Jurkat, Clone E6-1 (cell line): ENCODE measurements at regions not wholly inside any gene's neighbourhood (a gene's known extent, or its start where the extent isn't known, plus 50 kb on each side); places are given as distances from the start of the nearest gene placed in this dataset.
"Not testable (repeated sequence)": the region's sequence is repeated elsewhere in the genome, so short reads cannot be mapped to it uniquely, and the experiment has no call there.

Experiments used
- DNase-seq: peaks from one replicate; pipeline ENCODE4 v3.0.0-alpha.2; 2011; ENCODE audit warnings: low read depth, low spot score
- H3K4me3 ChIP-seq: 2 replicates; pipeline ENCODE4 v1.5.1; 2011; ENCODE audit warnings: mild to moderate bottlenecking, low read length, control low read depth, moderate library complexity

DNA sequence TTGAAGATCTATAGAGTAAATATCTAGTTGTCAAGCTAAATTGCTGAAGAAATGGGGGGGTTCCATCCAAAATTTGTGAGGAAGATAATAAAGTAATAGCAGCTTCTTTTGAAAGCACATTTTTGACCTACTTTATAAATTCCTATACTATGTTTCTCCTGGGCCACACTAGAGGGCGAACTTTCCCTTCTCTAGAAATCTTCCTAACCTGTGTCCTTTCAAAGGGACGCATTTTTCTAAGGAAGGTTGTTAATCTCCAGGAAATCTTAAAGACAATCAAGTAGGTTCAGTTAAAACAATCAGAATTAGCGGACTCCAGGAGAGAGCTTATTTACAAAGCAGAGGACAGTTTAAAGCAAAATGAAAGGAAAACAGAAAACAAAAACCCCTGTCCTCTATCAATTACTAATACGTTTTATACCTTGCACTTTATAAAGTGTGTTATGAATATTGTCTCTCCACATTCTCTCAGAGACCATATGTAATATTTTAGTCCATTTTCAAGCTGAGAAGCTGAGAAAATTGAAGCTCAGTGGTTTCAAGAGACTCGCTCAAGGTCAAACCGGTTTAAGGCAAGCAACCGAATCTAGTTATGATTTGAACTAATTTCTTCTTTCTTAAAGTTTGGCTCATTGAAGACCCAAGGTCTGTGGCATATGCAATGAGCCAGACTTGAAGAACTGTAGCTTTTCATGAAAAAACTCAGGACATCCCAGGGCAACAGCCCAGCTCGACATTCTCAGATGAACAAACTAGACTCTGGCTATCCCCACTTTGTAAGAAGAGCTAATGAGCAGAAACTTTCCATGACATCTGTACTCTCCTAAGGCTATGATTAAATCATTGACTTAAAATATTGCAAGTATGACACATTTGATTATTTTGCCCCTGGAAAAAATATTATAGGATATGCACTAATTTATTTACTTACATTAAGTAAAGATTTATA lies 273.6 kb downstream of the PAX3 start:
- no peak overlapping the region for H3K4me3 ChIP-seq
- peak; percentile 14 for DNase-seq

DNA sequence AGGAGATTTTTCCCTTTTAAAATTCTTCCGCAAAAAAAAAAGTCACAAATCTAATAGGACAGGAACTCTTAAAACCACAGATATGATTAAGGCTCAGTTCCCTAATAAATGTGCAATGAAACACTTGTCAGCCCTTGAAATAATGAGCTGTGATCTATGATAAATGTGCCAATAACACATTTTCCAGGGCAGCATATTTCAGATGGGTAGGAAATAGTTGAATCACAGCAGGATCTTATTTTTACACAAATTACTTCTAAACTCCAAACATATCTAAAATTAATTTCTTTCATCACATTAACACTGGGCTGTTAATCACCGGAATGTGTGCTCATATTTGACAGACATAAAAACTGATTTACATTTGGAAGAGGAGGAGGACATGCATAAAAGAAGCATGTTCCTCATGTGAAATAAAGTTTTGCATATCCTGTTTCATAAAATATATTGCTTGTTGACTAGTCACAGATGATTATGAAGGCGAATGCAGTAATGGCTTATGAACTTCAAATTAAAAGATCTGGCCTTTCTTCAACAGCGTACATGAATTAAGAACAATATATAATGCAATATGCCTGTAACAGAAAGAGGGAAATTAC lies 281.4 kb downstream of the PAX3 start:
- DNase-seq: no peak
- H3K4me3 ChIP-seq: no peak overlapping the region

DNA sequence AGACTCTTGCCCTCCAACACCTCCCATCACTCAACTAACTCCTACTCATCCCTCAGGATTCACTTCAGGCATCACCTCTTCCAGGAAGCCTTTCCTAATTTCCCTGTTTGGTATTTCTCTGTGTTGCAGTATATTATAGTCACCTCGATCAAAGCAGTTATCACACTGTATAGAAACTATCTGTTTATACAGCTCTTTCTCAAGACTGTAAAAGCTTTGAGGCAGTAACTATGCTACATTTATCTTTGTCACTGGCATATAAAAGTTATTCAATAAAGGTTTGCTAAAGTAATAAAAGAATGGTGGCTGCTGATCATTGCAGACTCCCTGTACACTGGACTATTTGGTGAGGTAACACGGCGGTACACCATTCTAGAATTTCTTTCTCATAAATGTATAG lies 284.9 kb downstream of the PAX3 start:
- no peak overlapping the region for H3K4me3 ChIP-seq
- DNase-seq: no peak

DNA sequence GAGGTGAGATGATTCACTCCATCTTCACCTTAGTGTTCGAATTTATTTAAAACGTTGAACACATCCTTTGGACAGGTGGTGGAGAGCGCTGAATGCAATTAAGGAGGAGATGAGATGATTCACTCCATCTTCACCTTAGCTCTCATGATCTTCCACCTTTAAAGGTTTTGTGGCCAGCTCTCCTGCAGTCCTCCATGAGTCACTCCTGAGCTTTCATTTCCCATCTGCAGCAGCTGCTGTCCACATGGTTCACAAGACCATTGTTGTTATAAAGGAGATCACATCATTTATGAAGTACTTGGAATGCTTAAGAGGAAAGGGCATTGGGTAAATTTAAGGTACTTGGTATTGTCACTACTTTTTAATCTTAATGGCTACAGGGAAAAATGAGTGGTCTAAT lies 298.5 kb downstream of the PAX3 start:
- H3K4me3 ChIP-seq: no peak overlapping the region
- DNase-seq: no peak

DNA sequence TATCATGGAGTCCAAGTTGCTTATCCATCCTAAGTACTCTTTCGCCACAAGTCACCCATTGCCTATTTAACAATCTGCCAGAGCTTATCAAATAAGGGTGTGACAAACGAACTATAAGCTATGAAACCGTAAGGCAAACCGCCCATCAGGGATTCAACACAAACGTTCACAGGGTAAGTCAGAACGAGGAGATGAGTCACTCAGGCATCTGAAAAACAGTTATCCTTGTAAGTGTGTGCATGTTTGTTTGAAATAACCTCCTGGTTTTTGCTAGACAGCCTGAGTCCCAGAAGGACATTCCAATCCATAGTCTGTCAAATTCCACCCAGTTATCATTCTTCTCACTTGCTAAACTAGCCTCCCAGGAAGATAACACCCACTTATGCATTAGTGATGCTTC lies 299.1 kb downstream of the PAX3 start:
- no peak overlapping the region for H3K4me3 ChIP-seq
- DNase-seq: no peak

DNA sequence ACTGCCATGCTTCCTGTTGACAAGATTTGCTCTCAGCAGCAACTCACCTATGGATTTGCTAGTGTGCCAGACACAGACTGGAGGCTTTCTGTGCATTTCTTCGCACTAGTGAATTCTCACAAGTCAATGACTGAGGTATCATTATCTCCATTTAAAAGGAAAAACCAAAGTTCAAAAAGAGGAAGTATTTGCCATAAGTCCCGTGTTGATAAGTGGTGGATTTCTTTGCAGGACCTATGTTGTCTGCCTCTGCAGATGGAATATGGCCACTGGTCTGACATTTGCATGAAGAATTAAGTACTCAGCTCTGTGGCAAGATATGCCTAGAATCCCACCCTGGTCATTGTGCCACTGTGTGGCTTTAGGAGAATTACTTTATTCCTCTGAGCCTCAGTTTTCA lies 299.6 kb downstream of the PAX3 start:
- DNase-seq: no peak

DNA sequence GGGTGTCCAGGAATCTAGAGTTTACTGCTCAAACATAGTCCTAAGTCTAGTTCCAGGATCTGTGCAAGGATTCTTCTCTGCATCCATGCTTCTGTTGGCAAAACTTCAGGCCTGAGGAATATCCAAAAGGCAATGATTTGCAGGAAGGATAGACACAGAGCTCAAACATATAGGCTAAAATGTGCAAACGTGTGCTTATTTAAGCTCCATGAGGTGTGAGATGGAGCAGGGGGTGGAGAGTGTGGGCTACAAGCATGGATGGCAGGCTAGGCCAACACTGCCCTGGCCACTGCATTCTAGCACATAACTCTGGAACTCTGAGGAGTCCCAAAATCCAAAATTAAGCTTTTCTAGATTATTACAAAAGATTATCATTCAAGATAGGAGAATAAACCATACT lies 301.1 kb downstream of the PAX3 start:
- no peak for DNase-seq
- no peak overlapping the region for H3K4me3 ChIP-seq

More for the DNA sequence above, 299.6 kb downstream of the PAX3 start:
- no peak overlapping the region for H3K4me3 ChIP-seq

DNA sequence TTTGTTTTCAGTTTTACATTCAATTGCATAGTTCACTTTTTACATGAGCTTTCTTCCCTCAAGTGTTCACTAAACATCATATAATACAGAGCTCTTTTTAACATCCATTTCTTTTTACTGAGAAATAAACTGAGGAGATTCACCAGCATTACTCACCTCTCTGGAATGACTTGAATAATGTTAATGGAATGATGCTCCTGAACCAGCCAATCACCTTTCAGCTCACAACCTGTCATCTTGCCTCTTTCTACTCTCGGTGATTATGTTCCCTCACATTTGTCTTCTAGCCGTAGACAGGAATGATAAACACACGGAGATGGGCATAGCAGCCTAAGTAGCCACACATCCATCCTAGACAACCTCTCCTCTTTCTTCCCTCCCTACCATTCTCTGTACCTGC lies 301.7 kb downstream of the PAX3 start:
- DNase-seq: no peak
- H3K4me3 ChIP-seq: no peak overlapping the region

DNA sequence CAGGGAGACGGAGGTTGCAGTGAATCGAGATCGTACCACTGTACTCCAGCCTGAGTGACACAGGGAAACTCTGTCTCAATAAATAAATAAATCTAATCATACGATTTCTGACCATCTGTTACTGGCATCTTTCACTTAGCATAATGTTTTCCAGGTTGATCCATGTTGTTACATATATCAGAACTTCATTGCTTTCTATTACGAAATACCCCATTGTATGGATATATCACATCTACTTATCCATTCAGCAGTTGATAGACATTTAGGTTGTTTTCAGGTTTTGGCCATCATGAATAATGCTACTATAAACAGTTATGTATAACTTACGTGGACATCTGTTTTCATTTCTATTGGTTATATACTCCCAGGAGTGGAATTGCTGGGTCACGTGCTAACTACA lies 303.9 kb downstream of the PAX3 start:
- no peak overlapping the region for H3K4me3 ChIP-seq
- no peak for DNase-seq

DNA sequence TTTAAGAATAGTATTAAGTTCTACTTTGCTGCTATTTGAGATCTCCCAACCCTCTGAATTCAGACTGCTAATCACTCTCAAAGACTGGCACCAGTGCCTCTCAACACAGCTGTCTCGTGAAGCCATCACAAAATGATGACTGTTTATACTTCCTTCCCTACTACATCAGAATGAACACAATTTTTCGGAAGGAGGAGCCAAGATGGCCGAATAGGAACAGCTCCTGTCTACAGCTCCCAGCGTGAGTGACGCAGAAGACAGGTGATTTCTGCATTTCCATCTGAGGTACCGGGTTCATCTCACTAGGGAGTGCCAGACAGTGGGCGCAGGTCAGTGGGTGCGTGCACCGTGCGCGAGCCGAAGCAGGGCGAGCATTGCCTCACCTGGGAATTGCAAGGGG lies 314.4 kb downstream of the PAX3 start:
- H3K4me3 ChIP-seq, DNase-seq: not testable (repeated sequence)

DNA sequence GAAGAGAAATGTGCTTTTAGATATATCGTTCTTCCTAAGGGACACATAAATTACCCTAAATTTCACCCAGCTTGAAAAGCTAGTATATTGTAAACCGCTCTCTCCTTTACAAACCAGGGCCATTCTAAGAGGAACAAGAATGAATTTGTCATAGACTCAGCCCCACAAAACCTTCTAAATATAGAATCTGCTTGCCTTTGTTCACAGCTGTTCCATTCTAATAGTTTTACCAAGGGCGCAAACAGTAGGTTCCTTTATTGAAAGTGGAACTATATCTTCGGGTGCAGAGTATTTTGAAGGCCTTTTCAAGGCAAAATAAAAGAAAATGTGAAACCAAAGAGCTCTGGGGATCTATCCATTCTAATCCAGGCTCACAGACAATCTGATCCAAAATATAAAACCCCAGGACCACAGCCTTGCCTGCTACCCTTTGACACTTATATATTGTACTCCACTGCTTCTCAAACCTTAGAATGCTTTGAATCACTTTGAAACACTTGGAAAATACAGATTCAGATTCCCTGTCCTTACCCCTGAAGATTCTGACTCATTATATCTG lies 316.8 kb downstream of the PAX3 start:
- H3K4me3 ChIP-seq: no peak overlapping the region
- DNase-seq: no peak

DNA sequence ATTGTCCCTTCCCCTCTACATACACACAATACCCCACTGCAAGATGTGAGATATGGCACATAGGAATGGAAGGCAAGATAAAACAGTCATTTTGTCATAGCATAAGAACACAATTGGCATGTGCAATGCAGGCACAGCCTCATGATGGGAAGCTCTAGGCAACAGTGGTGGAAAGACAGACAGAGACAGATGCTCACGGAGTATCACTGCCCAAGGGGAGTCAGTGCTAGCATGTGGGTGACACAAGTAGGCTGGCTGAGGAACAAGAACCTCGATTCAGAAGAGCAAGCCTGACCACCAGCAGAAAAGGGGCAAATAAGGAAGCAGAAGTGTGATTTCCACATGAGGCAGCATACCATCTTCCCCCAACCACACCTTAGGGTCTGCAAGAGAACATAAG lies 323.6 kb downstream of the PAX3 start:
- no peak overlapping the region for H3K4me3 ChIP-seq
- DNase-seq: no peak

DNA sequence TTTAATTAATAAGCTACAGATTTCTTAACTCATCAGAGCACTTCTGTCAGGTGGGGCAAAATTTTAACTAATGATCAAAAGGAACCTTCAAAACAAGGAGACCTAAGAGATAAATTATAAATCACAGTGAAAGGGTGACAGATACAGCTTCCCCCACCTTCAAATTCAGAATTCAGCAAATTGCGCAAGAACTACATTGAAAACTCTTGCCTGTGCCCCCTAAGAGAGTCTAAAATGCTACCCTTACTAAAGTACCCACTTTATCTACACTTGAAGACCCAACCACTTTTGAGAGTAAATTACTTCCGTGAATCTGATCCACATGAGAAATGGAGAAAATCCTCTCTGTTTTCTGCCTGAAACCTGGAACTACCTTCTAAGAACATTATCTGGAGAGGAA lies 324.9 kb downstream of the PAX3 start:
- DNase-seq: no peak
- H3K4me3 ChIP-seq: no peak overlapping the region

DNA sequence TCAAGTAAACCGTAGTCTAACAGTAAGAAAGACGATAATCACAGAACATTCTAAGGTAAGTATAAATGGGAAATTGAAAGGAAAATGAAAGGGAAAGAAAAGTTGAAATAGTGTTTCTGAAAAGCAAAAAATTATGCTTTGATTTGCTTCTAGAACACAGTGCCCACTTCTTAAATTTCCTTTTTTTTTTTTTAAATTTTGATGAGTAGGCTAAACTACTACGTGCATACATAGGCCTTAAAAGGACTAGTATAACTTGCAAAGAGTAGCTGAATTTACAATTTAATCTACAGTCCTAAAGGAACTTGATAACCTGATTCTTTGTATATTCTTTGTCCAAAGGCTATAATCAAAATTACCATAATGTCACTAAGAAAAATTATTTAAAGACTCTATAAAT lies 325.3 kb downstream of the PAX3 start:
- no peak overlapping the region for H3K4me3 ChIP-seq
- no peak for DNase-seq

DNA sequence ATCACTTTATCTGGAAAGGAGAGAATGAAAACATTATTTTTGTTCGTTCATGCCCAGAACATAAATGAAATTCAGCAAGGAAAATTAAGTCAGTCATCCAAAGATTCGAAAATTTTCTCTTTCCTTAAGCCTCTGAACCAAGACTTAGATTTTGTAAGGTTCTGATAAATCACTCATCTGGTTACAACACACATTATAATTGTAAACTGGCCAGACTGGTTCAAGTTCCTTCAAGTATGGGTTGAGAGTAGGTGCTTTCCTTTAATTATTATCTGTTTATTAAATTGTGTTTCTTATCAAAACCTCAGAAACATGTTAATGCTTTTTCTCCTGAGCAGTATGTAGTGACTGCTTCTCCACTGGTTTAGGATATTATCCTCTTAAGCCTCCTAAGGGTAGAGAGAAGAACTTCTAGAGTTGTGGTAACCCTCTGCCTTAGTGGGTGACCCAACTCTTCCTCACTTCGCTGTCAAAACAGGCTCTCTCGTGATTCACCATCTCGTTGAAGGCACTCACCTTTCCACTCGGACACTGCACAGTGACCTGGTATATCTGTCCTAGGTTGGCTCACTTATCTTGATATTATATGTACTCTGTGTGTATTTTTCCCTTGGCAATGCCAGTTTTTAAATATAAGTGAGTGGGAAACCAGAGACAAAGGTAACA lies 325.9 kb downstream of the PAX3 start:
- H3K4me3 ChIP-seq: no peak overlapping the region
- no peak for DNase-seq

DNA sequence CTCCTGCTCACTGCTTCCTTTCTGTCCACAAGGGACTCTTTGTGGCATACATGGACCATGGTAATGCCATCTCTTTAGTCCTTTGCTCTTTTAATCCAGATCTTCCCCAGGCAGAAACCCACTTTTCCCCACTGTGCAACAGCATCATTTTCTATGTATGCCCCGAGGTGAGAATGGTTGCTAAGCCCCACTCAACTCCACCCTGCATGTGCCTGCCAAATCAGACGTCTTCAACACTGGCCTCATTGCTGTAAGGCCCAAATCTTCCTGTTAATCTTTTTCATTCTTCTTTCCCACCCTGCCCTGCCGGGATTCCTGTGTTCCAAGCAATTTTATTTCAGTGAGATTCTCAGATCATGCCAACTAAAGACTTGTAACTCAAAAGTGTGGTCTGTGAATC lies 328.4 kb downstream of the PAX3 start:
- DNase-seq: no peak
- no peak overlapping the region for H3K4me3 ChIP-seq

DNA sequence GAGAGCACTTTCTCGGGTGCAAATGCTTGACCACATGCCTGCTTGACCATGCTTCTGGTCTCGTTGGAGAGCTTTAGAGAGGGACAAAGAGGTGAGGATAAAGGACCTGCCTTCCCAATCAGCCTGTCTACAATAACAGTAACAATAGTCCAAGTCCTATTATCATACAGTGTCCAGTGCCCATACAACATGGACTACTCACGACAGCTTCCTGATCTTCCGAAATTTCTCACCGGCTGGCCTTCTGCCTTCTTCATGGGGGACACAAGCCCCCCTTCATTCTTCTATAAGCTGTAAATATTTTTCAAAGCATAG lies 329.0 kb downstream of the PAX3 start:
- DNase-seq: no peak
- no peak overlapping the region for H3K4me3 ChIP-seq

DNA sequence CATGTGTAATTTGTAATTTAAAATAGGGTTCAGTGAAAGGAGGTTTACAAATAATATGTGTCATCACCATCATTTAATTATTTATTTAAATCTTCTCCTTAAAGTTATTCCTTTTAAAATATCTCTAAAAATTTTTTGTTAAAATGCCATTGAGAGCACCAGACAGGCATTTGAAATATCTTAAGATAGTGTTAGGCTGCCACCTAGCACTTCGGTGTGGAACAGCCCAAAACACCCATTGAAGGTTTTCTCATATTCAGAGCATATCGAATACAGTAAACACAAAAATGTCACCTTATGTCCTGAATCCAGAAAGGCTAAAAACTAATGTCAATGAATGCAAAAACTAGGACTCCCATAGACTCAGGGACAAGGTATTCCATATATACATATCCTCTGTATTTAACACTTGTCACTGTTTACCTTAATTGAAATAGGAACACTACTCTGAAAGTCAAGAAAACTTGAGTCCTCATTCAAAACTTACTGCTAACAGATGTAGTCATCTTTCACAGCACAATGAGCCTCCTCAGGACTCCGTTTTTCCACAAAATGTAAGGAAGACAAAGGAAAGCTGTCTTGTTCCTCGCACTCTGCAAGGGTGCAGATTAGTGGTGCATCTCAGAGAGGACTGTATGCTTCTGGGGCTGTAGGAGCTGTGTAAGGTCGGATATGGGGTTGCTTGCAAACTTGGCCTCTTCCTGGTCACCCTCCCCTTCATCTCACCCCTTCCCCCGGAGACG lies 329.5 kb downstream of the PAX3 start:
- DNase-seq: peak; percentile 12
- H3K4me3 ChIP-seq: no peak overlapping the region

DNA sequence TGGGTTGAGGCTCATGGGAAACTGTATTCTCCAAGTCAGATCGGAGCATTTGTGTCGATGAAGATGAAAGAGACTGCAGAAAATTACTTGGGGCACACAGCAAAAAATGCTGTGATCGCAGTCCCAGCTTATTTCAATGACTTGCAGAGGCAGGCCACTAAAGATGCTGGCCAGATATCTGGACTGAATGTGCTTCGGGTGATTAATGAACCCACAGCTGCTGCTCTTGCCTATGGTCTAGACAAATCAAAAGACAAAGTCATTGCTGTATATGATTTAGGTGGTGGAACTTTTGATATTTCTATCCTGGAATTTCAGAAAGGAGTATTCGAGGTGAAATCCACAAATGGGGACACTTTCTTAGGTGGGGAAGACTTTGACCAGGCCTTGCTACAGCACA lies 336.6 kb downstream of the PAX3 start:
- H3K4me3 ChIP-seq: no peak overlapping the region
- no peak for DNase-seq

DNA sequence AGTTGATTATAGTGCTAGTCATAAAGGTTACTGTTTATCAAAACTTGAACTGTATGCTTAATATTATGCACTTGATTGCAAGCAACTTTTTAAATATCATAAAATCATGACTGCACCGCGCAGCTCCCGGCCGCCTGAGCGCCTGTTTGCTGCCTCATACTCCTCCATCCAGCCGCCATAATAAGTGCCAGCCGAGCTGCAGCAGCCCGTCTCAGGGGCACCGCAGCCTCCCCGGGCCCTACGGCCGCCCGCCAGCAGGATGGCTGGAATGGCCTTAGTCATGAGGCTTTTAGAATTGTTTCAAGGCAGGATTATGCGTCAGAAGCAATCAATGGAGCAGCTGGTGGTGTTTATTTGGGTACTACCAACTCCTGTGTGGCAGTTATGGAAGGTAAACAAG lies 337.2 kb downstream of the PAX3 start:
- H3K4me3 ChIP-seq: no peak overlapping the region

More for the DNA sequence above, 337.2 kb downstream of the PAX3 start:
- DNase-seq: no peak
